Vagina (tissue), 2 donors: ENCODE measurements at regions not wholly inside any gene's neighbourhood (a gene's known extent, or its start where the extent isn't known, plus 50 kb on each side); places are given as distances from the start of the nearest gene placed in this dataset.

ENCODE experiments used
- DNase-seq, 2 donors: peaks; one replicate each; pipeline ENCODE4 v3.0.0-alpha.2; 2017; ENCODE audit errors: extremely low spot score in 2 of 2
- H3K27ac ChIP-seq: fragments of 200-600 bp; sonication (generic); one replicate; pipeline ENCODE4 v1.5.1; 2019
- H3K27me3 ChIP-seq: fragments of 200-600 bp; sonication (generic); one replicate; pipeline ENCODE4 v1.5.1; 2019
- H3K36me3 ChIP-seq, 2 donors: fragments of 200-600 bp; sonication (generic); one replicate each; pipeline ENCODE4 v1.5.1; 2017 to 2019
- H3K4me1 ChIP-seq: fragments of 200-600 bp; sonication (generic); one replicate; pipeline ENCODE4 v1.5.1; 2019
- H3K4me3 ChIP-seq, 2 donors: fragments of 200-600 bp; sonication (generic); 1 replicate in 1 of 2; 2 replicates in 1 of 2; pipeline ENCODE4 v1.5.1; 2016 to 2019
- H3K9me3 ChIP-seq: fragments of 200-600 bp; sonication (generic); one replicate; pipeline ENCODE4 v1.5.1; 2019
- CTCF ChIP-seq, 3 experiments: fragments of 450-650 bp in 2 of 3; fragments of 200-600 bp in 1 of 3; sonication (generic) in 1 of 3; IDR thresholded peaks; one replicate each; pipeline ENCODE4 v1.5.1; 2017 to 2019; ENCODE audit warnings: antibody characterized with exemption in 3 of 3, mild to moderate bottlenecking in 2 of 3, moderate library complexity in 2 of 3
- POLR2A ChIP-seq, 2 donors: fragments of 450-650 bp; IDR thresholded peaks; one replicate each; pipeline ENCODE4 v1.6.1; 2017; ENCODE audit warnings: antibody characterized with exemption in 2 of 2, mild to moderate bottlenecking in 2 of 2, moderate library complexity in 2 of 2
- POLR2AphosphoS5 ChIP-seq, 2 donors: sonication (generic); formaldehyde crosslinking; IDR thresholded peaks; one replicate each; pipeline ENCODE4 v1.9.0; 2017; ENCODE audit warnings: antibody characterized with exemption in 2 of 2, mild to moderate bottlenecking in 2 of 2, low read depth in 1 of 2; ENCODE audit not compliant: insufficient read depth in 1 of 2
- intact Hi-C: fragments of 100-400 bp; cut with DNase I; formaldehyde crosslinking; loops from one replicate; pipeline ENCODE4 v1.15.1; 2023

GRCh38 chr2:241945311-241945710, 75.8 kb downstream of the RTP5 start:
- Histone ChIP-seq H3K4me3 (no peak overlapping the region), H3K36me3 (no peaks in the 10 kb centered on the region), H3K27me3 (no peaks in the 10 kb centered on the region), H3K4me1 (peaks cover 4% of the 10 kb centered on the region), H3K9me3 (no peaks in the 10 kb centered on the region), H3K27ac (no peak overlapping the region)
- no peak for DNase-seq
- no peak for TF ChIP-seq POLR2A (IDR thresholded peaks at IDR 0.05)
- no peak for TF ChIP-seq POLR2AphosphoS5 (IDR thresholded peaks at IDR 0.05; ENCODE audit: insufficient read depth in 1 of 2, low read depth in 1 of 2)
- TF ChIP-seq CTCF (IDR thresholded peaks at IDR 0.05) = no peak
- intact Hi-C loops = no loop called here

- TF ChIP-seq POLR2AphosphoS5 (IDR thresholded peaks at IDR 0.05; ENCODE audit: insufficient read depth in 1 of 2, low read depth in 1 of 2) = no peak
- no peak for TF ChIP-seq CTCF (IDR thresholded peaks at IDR 0.05)
- no peak for TF ChIP-seq POLR2A (IDR thresholded peaks at IDR 0.05)
- no peak for DNase-seq
These were observed 76.3 kb downstream of the RTP5 start for GRCh38 chr2:241945803-241946202.

GRCh38 chr2:241946306-241947003, 76.9 kb downstream of the RTP5 start:
- Histone ChIP-seq H3K36me3 (no peaks in the 10 kb centered on the region), H3K27me3 (no peaks in the 10 kb centered on the region), H3K9me3 (no peaks in the 10 kb centered on the region), H3K27ac (no peak overlapping the region), H3K4me3 (no peak overlapping the region), H3K4me1 (peaks cover 13% of the 10 kb centered on the region)
- TF ChIP-seq CTCF (IDR thresholded peaks at IDR 0.05) = no peak
- no peak for TF ChIP-seq POLR2AphosphoS5 (IDR thresholded peaks at IDR 0.05; ENCODE audit: insufficient read depth in 1 of 2, low read depth in 1 of 2)
- no peak for TF ChIP-seq POLR2A (IDR thresholded peaks at IDR 0.05)
- DNase-seq = no peak
- intact Hi-C loops = no loop called here

More at GRCh38 chr2:241945803-241946202, 76.3 kb downstream of the RTP5 start:
- Histone ChIP-seq H3K4me1 (peaks cover 9% of the 10 kb centered on the region), H3K4me3 (no peak overlapping the region), H3K9me3 (no peaks in the 10 kb centered on the region), H3K27ac (no peak overlapping the region), H3K27me3 (no peaks in the 10 kb centered on the region), H3K36me3 (no peaks in the 10 kb centered on the region)
- intact Hi-C loops = no loop called here

GRCh38 chr2:241947004-241947350, 77.4 kb downstream of the RTP5 start:
- Histone ChIP-seq H3K9me3 (no peaks in the 10 kb centered on the region), H3K36me3 (no peaks in the 10 kb centered on the region), H3K4me3 (no peak overlapping the region), H3K27ac (no peak overlapping the region), H3K4me1 (peaks cover 10% of the 10 kb centered on the region), H3K27me3 (no peaks in the 10 kb centered on the region)
- TF ChIP-seq POLR2AphosphoS5 (IDR thresholded peaks at IDR 0.05; ENCODE audit: insufficient read depth in 1 of 2, low read depth in 1 of 2) = no peak
- TF ChIP-seq POLR2A (IDR thresholded peaks at IDR 0.05) = no peak
- DNase-seq = no peak
- intact Hi-C loops = no loop called here

GRCh38 chr2:241947401-241947800, 77.9 kb downstream of the RTP5 start:
- TF ChIP-seq CTCF (IDR thresholded peaks at IDR 0.05) (no peak), POLR2A (IDR thresholded peaks at IDR 0.05) (no peak), POLR2AphosphoS5 (IDR thresholded peaks at IDR 0.05; ENCODE audit: insufficient read depth in 1 of 2, low read depth in 1 of 2) (no peak)
- DNase-seq = no peak
- H3K27ac ChIP-seq = no peak overlapping the region
- peaks cover 10% of the 10 kb centered on the region for H3K4me1 ChIP-seq
- H3K9me3 ChIP-seq = no peaks in the 10 kb centered on the region
- no peak overlapping the region for H3K4me3 ChIP-seq
- intact Hi-C loops = no loop called here
- no peaks in the 10 kb centered on the region for H3K36me3 ChIP-seq
- H3K27me3 ChIP-seq = no peaks in the 10 kb centered on the region
